SU-DHL-6 (cell line): ENCODE measurements at regions not wholly inside any gene's neighbourhood (a gene's known extent, or its start where the extent isn't known, plus 50 kb on each side); places are given as distances from the start of the nearest gene placed in this dataset.

ENCODE experiments used
- CTCF ChIP-seq: fragments of 200-600 bp; sonication (generic); IDR thresholded peaks from one replicate; pipeline ENCODE4 v1.5.1; 2017; ENCODE audit warnings: antibody characterized with exemption, mild to moderate bottlenecking, low read length, moderate library complexity; ENCODE audit not compliant: insufficient read depth, poor library complexity, severe bottlenecking
- EZH2phosphoT487 ChIP-seq: fragments of 200-600 bp; sonication (generic), shearing (Covaris generic); conservative IDR thresholded peaks from 2 replicates; pipeline ENCODE4 v1.6.1; 2018; ENCODE audit warnings: mild to moderate bottlenecking, antibody characterized with exemption, low read length, moderate library complexity, mixed read lengths

GRCh38 chr3:74349015-74349414, 265.4 kb downstream of the CNTN3 start:
- no peak for TF ChIP-seq CTCF
- TF ChIP-seq EZH2phosphoT487, result no peak
